Stomach (tissue), 8 donors: ENCODE measurements at regions not wholly inside any gene's neighbourhood (a gene's known extent, or its start where the extent isn't known, plus 50 kb on each side); places are given as distances from the start of the nearest gene placed in this dataset.

ENCODE experiments used
- DNase-seq, 2 donors: peaks; one replicate each; pipeline versions ENCODE4 v3.0.0 to v3.0.0-alpha.2; 2013 to 2019
- H3K27ac ChIP-seq, 5 donors: fragments of 200-600 bp in 4 of 5; sonication (generic) in 4 of 5; one replicate each; pipeline ENCODE4 v1.5.1; 2013 to 2019; ENCODE audit warnings: mild to moderate bottlenecking in 1 of 5, moderate library complexity in 1 of 5
- H3K27me3 ChIP-seq, 3 donors: fragments of 200-600 bp; sonication (generic); one replicate each; pipeline ENCODE4 v1.5.1; 2017 to 2019; ENCODE audit warnings: mixed run types in 1 of 3
- H3K36me3 ChIP-seq, 4 donors: fragments of 200-600 bp; sonication (generic); 1 replicate in 3 of 4; 2 replicates in 1 of 4; pipeline ENCODE4 v1.5.1; 2016 to 2019
- H3K4me1 ChIP-seq, 4 donors: fragments of 200-600 bp; sonication (generic); one replicate each; pipeline ENCODE4 v1.5.1; 2016 to 2019
- H3K4me3 ChIP-seq, 4 donors: fragments of 200-600 bp; sonication (generic) in 3 of 4; one replicate each; pipeline ENCODE4 v1.5.1; 2016 to 2019; ENCODE audit warnings: mild to moderate bottlenecking in 1 of 4
- H3K9me3 ChIP-seq, 4 donors: fragments of 200-600 bp; sonication (generic); one replicate each; pipeline ENCODE4 v1.5.1; 2016 to 2019
- CTCF ChIP-seq, 7 experiments: fragments of 450-650 bp in 4 of 7; fragments of 200-600 bp in 3 of 7; sonication (generic) in 3 of 7; IDR thresholded peaks; one replicate each; pipeline ENCODE4 v1.5.1; 2016 to 2019; ENCODE audit warnings: antibody characterized with exemption in 7 of 7, control low read depth in 2 of 7, mild to moderate bottlenecking in 1 of 7
- EP300 ChIP-seq: sonication (generic); formaldehyde crosslinking; IDR thresholded peaks from one replicate; pipeline ENCODE4 v1.6.1; 2017; ENCODE audit warnings: antibody characterized with exemption
- POLR2A ChIP-seq, 4 donors: fragments of 450-650 bp; IDR thresholded peaks; one replicate each; pipeline ENCODE4 v1.6.1; 2016; ENCODE audit warnings: antibody characterized with exemption in 4 of 4, control low read depth in 2 of 4, mild to moderate bottlenecking in 1 of 4, moderate library complexity in 1 of 4
- POLR2AphosphoS5 ChIP-seq, 3 donors: sonication (generic); formaldehyde crosslinking; IDR thresholded peaks; one replicate each; pipeline ENCODE4 v1.6.1; 2016; ENCODE audit warnings: antibody characterized with exemption in 3 of 3
- WGBS, 5 donors: extraction: QIAGEN DNeasy Blood & Tissue Kit in 3 of 5; methylation state at CpG; one replicate each; pipeline versions ENCODE4 v1.1.5 to v1.1.7; 2013 to 2018; 5-methylcytosine and 5-hydroxymethylcytosine counted together
- intact Hi-C: fragments of 100-400 bp; cut with DNase I; formaldehyde crosslinking; loops from one replicate; pipeline ENCODE4 v1.15.1; 2023; ENCODE audit warnings: low total_unique reads
- donor health status: healthy with polysubstance abuse.
- donor health status: Bipolar disorder and iron deficiency.
- donor health status: healthy.

GRCh38 chr3:110485389-110485788 is 586.2 kb upstream of the NECTIN3 start:
- Histone ChIP-seq H3K4me3 (no peak overlapping the region), H3K36me3 (no peaks in the 10 kb centered on the region), H3K27ac (no peak overlapping the region), H3K27me3 (no peaks in the 10 kb centered on the region), H3K9me3 (peaks cover 0 to 48% (median 19%) of the 10 kb centered on the region in 4 donors), H3K4me1 (no peaks in the 10 kb centered on the region)
- TF ChIP-seq POLR2A (IDR thresholded peaks at IDR 0.05) (no peak), POLR2AphosphoS5 (IDR thresholded peaks at IDR 0.05) (no peak), EP300 (no peak), CTCF (IDR thresholded peaks at IDR 0.05) (no peak)
- 96 to 100% (median 98%) methylated on average over 2 of the region's 2 CpGs for WGBS, 5 donors
- intact Hi-C loops = no loop called here
- no peak for DNase-seq

DNA sequence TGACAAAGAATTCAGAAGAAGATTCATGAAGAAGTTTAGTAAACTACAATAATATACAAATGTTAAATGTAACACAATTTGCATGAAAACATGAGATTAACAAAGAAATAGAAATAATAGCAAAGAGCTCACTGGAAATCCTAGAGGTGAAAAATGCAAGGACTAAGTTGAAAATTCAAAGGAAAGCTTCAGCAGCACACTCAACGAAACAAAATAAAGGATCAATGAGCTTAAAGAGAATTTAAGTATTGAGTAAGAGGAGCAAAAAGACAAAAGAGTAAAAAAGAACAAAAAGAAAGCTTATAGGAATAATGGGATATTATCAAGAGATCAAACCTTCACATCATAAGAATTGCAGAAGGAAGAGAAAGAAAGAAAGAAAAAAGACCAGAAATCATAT is 583.8 kb upstream of the NECTIN3 start:
- intact Hi-C loops = no loop called here
- Histone ChIP-seq H3K36me3 (no peaks in the 10 kb centered on the region), H3K27ac (no peak overlapping the region), H3K27me3 (no peaks in the 10 kb centered on the region), H3K4me1 (no peaks in the 10 kb centered on the region), H3K9me3 (peaks cover 0 to 48% (median 16%) of the 10 kb centered on the region in 4 donors), H3K4me3 (no peak overlapping the region)
- 76 to 96% (median 82%) methylated on average over 1 of the region's 1 CpG for WGBS, 5 donors
- TF ChIP-seq POLR2AphosphoS5 (IDR thresholded peaks at IDR 0.05) (no peak), EP300 (no peak), POLR2A (IDR thresholded peaks at IDR 0.05) (no peak), CTCF (IDR thresholded peaks at IDR 0.05) (no peak)
- no peak for DNase-seq

- H3K27me3 ChIP-seq = no peaks in the 10 kb centered on the region
- no peaks in the 10 kb centered on the region for H3K36me3 ChIP-seq
- H3K9me3 ChIP-seq = peaks cover 0 to 24% (median 10%) of the 10 kb centered on the region in 4 donors
- H3K27ac ChIP-seq = no peak overlapping the region
- DNase-seq = no peak
- WGBS, 5 donors = 88 to 97% (median 92%) methylated on average over 4 of the region's 4 CpGs
- H3K4me3 ChIP-seq = no peak overlapping the region
- intact Hi-C loops = no loop called here
- peaks cover 0 to 6% (median 0%) of the 10 kb centered on the region in 4 donors for H3K4me1 ChIP-seq
- TF ChIP-seq POLR2AphosphoS5 (IDR thresholded peaks at IDR 0.05) (no peak), EP300 (no peak)
Measured at GRCh38 chr3:110491413-110491812, 580.2 kb upstream of the NECTIN3 start.

GRCh38 chr3:110492876-110493275 is 578.7 kb upstream of the NECTIN3 start:
- Histone ChIP-seq H3K27ac (no peak overlapping the region), H3K4me1 (peaks cover 0 to 6% (median 0%) of the 10 kb centered on the region in 4 donors), H3K27me3 (no peaks in the 10 kb centered on the region), H3K9me3 (peaks cover 0 to 9% (median 3%) of the 10 kb centered on the region in 4 donors), H3K36me3 (no peaks in the 10 kb centered on the region), H3K4me3 (no peak overlapping the region)
- 69 to 80% (median 72%) methylated on average over 2 of the region's 2 CpGs for WGBS, 5 donors
- DNase-seq = no peak
- TF ChIP-seq POLR2A (IDR thresholded peaks at IDR 0.05) (no peak), EP300 (no peak), POLR2AphosphoS5 (IDR thresholded peaks at IDR 0.05) (no peak), CTCF (IDR thresholded peaks at IDR 0.05) (no peak)
- intact Hi-C loops = no loop called here

DNA sequence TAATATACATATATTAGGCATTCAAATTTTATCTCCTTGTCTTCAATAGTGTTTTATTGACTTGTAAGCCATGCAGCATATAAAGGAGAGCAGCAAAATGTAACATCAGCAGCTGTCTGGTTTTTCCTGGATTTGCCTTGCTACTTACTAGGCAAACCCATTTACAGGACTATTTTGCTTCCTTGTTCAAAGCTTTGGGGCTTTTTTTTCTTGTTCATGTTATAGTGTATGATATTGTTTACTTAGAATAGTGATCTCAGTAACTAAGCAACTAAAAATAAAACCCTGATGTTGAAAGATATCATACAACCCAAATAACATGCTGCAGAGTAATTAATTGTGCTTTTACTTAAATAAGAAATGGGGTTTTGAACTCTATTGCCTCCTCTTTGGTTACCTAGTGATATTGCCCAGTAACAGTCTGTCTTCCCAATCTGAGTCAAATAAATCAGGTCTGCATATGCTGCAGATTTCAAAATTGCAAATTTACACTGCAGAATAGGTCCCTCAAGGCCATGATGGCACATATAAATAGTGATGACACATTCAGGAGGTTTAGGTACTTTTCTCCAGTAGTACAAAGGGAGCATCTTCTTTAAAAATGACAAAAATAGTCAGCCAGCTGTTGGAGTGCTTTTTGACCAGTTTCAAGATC is 578.1 kb upstream of the NECTIN3 start:
- Histone ChIP-seq H3K9me3 (peaks cover 0 to 2% (median 0%) of the 10 kb centered on the region in 4 donors), H3K36me3 (no peaks in the 10 kb centered on the region), H3K27ac (no peak overlapping the region), H3K4me3 (no peak overlapping the region), H3K4me1 (peaks cover 0 to 6% (median 0%) of the 10 kb centered on the region in 4 donors), H3K27me3 (no peaks in the 10 kb centered on the region)
- intact Hi-C loops = no loop called here
- DNase-seq = peak in 1 of 2 donors; percentile 17
- TF ChIP-seq POLR2A (IDR thresholded peaks at IDR 0.05) (no peak), CTCF (IDR thresholded peaks at IDR 0.05) (no peak), EP300 (no peak), POLR2AphosphoS5 (IDR thresholded peaks at IDR 0.05) (no peak)
